ENCODE measurements at regions not wholly inside any gene's neighbourhood (a gene's known extent, or its start where the extent isn't known, plus 50 kb on each side); places are given as distances from the start of the nearest gene placed in this dataset.

GRCh38 chr6:3627956-3628835 is 123.3 kb downstream of the PXDC1 start:
- TF ChIP-seq TCF7L2 (IDR thresholded peaks at IDR 0.05; ENCODE audit: low read depth, low read length) (no peak), CTCF (IDR thresholded peaks at IDR 0.05) (no peak), POLR2AphosphoS5 (IDR thresholded peaks at IDR 0.05; ENCODE audit: low read depth, low read length) (no peak), REST (IDR thresholded peaks at IDR 0.05; ENCODE audit: insufficient read depth in 1 of 2, low read depth in 2 of 2, low read length in 1 of 2) (no peak), SIN3A (IDR thresholded peaks at IDR 0.05; ENCODE audit: borderline replicate concordance, insufficient read depth, low read depth, low read length) (no peak)
